Brain microvascular endothelial cell (primary cell): ENCODE measurements at regions not wholly inside any gene's neighbourhood (a gene's known extent, or its start where the extent isn't known, plus 50 kb on each side); places are given as distances from the start of the nearest gene placed in this dataset.

ENCODE experiments used
- DNase-seq: peaks from one replicate; pipeline ENCODE4 v3.0.0-alpha.2; 2020
- H3K27ac ChIP-seq: fragments of 250-450 bp; sonication (Bioruptor Pico); 2 replicates; pipeline ENCODE4 v1.5.1; 2020; ENCODE audit warnings: mild to moderate bottlenecking, moderate library complexity
- H3K27me3 ChIP-seq: fragments of 250-450 bp; sonication (Bioruptor Pico); replicated peaks from 2 replicates; pipeline ENCODE4 v1.5.1; 2020; ENCODE audit warnings: mild to moderate bottlenecking
- H3K36me3 ChIP-seq: fragments of 250-450 bp; sonication (Bioruptor Pico); replicated peaks from 2 replicates; pipeline ENCODE4 v1.5.1; 2020; ENCODE audit warnings: mild to moderate bottlenecking
- H3K4me3 ChIP-seq: 2 replicates; pipeline ENCODE4 v1.5.1; 2011; ENCODE audit warnings: low read depth, mild to moderate bottlenecking, control low read depth, low read length, moderate library complexity
- in situ Hi-C: cut with HindIII; loops from 2 replicates; pipeline ENCODE4 v1.10.0; 2017; ENCODE audit warnings: low sequenced_read_pairs, low pct_ligation_motif_present
- TF ChIP-seq, protein P1 (sequence below): IDR thresholded peaks from 2 replicates; pipeline ENCODE4 v1.5.1; 2011; ENCODE audit warnings: low read depth, mild to moderate bottlenecking, moderate library complexity, low read length, control low read depth, inconsistent platforms; ENCODE audit errors: missing control alignments

GRCh38 chrX:139201924-139202323, 328.6 kb upstream of the F9 start:
- Histone ChIP-seq H3K36me3 (no peaks in the 10 kb centered on the region), H3K27ac (no peak overlapping the region), H3K27me3 (peaks cover 9% of the 10 kb centered on the region), H3K4me3 (no peak overlapping the region)
- in situ Hi-C loops, result no loop called here
- TF ChIP-seq, protein P1, sequence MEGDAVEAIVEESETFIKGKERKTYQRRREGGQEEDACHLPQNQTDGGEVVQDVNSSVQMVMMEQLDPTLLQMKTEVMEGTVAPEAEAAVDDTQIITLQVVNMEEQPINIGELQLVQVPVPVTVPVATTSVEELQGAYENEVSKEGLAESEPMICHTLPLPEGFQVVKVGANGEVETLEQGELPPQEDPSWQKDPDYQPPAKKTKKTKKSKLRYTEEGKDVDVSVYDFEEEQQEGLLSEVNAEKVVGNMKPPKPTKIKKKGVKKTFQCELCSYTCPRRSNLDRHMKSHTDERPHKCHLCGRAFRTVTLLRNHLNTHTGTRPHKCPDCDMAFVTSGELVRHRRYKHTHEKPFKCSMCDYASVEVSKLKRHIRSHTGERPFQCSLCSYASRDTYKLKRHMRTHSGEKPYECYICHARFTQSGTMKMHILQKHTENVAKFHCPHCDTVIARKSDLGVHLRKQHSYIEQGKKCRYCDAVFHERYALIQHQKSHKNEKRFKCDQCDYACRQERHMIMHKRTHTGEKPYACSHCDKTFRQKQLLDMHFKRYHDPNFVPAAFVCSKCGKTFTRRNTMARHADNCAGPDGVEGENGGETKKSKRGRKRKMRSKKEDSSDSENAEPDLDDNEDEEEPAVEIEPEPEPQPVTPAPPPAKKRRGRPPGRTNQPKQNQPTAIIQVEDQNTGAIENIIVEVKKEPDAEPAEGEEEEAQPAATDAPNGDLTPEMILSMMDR, result no peak
- no peak for DNase-seq

DNA sequence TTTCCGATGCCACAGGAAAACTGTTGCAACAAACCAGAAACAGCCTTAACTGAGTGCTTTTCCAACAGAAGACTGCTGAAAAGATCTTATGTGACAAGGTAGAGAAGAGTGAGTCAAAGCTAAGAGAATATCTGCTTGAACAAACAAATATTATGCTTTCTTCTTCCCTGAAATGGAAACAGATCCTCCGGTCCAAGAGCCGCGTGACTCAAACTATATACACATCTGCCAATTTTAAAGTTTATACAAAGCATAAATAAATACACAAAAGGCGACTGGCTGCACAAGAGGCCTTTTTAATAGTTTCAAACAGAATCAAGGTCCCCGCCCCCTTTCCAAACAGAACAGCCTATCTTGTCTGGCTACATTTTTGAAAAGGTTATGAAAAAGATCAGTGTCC, 329.7 kb upstream of the F9 start:
- Histone ChIP-seq H3K36me3 (no peaks in the 10 kb centered on the region), H3K27me3 (peaks cover 9% of the 10 kb centered on the region), H3K4me3 (no peak overlapping the region), H3K27ac (no peak overlapping the region)
- no peak for DNase-seq
- TF ChIP-seq, protein P1, result no peak
- in situ Hi-C loops, result no loop called here

- no peak for DNase-seq
- Histone ChIP-seq H3K36me3 (no peaks in the 10 kb centered on the region), H3K27ac (no peak overlapping the region), H3K4me3 (no peak overlapping the region), H3K27me3 (peaks cover 9% of the 10 kb centered on the region)
- in situ Hi-C loops, result no loop called here
- TF ChIP-seq, protein P1, result no peak
These were observed 330.2 kb upstream of the F9 start for GRCh38 chrX:139200346-139200745.

DNA sequence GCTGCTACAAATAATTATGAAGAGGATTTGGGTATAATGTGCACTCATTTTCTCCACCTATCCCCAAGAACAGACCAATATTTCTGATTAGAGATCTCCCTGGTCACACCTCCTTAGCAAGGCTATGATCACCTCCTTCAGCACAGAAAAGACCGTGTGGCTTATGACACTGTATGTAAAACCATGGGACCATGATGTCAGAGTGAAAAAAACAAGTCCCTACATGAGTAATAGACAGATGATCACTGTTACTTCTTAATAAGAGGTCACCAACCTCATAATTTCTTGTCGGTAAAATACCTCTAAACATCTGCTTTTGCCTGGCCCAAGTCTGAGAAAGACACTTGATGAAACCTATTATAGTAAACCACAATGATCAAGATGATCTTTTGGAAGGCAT, 330.6 kb upstream of the F9 start:
- in situ Hi-C loops, result no loop called here
- Histone ChIP-seq H3K27ac (no peak overlapping the region), H3K27me3 (peaks cover 9% of the 10 kb centered on the region), H3K36me3 (no peaks in the 10 kb centered on the region), H3K4me3 (no peak overlapping the region)
- TF ChIP-seq, protein P1, result no peak
- DNase-seq, result no peak

GRCh38 chrX:139198936-139199335, 331.6 kb upstream of the F9 start:
- Histone ChIP-seq H3K27me3 (peaks cover 4% of the 10 kb centered on the region), H3K27ac (no peak overlapping the region), H3K36me3 (no peaks in the 10 kb centered on the region), H3K4me3 (no peak overlapping the region)
- TF ChIP-seq, protein P1, result no peak
- in situ Hi-C loops, result no loop called here
- no peak for DNase-seq

GRCh38 chrX:139196890-139197289, 333.6 kb upstream of the F9 start:
- in situ Hi-C loops, result no loop called here
- no peaks in the 10 kb centered on the region for H3K36me3 ChIP-seq
- no peak for DNase-seq
- TF ChIP-seq, protein P1, result no peak
- no peak overlapping the region for H3K4me3 ChIP-seq
- H3K27me3 ChIP-seq, result no peaks in the 10 kb centered on the region
- H3K27ac ChIP-seq, result no peak overlapping the region
